GM20000 (cell line): ENCODE measurements at regions not wholly inside any gene's neighbourhood (a gene's known extent, or its start where the extent isn't known, plus 50 kb on each side); places are given as distances from the start of the nearest gene placed in this dataset.
"Not testable (repeated sequence)": the region's sequence is repeated elsewhere in the genome, so short reads cannot be mapped to it uniquely, and the experiment has no call there.

Source experiments
- DNase-seq: peaks from one replicate; pipeline ENCODE4 v3.0.0; 2012; ENCODE audit warnings: low spot score
- CTCF ChIP-seq: IDR thresholded peaks from 2 replicates; pipeline ENCODE4 v1.5.1; 2012; ENCODE audit warnings: mild to moderate bottlenecking, control low read depth; ENCODE audit errors: extremely low read depth, missing control alignments

- DNase-seq, result no peak
- TF ChIP-seq CTCF, result no peak
These were observed 1504.9 kb upstream of the C9orf72 start for GRCh38 chr9:29078063-29078666.

- no peak for TF ChIP-seq CTCF
- no peak for DNase-seq
These were observed 1527.5 kb upstream of the C9orf72 start for GRCh38 chr9:29100762-29101161.

- not testable (repeated sequence) for DNase-seq
These were observed 1530.9 kb upstream of the C9orf72 start for GRCh38 chr9:29104166-29104565.

GRCh38 chr9:29118555-29118954 is 1545.3 kb upstream of the C9orf72 start:
- no peak for DNase-seq
- TF ChIP-seq CTCF, result no peak

GRCh38 chr9:29126783-29127182 is 1553.5 kb upstream of the C9orf72 start:
- no peak for DNase-seq
- no peak for TF ChIP-seq CTCF

GRCh38 chr9:29129763-29130162 is 1556.5 kb upstream of the C9orf72 start:
- TF ChIP-seq CTCF, result no peak
- no peak for DNase-seq

- TF ChIP-seq CTCF, result no peak
- DNase-seq, result no peak
These were observed 1571.2 kb upstream of the C9orf72 start for GRCh38 chr9:29144476-29144875.

- no peak for DNase-seq
- no peak for TF ChIP-seq CTCF
These were observed 1577.3 kb upstream of the C9orf72 start for GRCh38 chr9:29150606-29151005.
